ENCODE measurements at regions not wholly inside any gene's neighbourhood (a gene's known extent, or its start where the extent isn't known, plus 50 kb on each side); places are given as distances from the start of the nearest gene placed in this dataset.
"Not testable (repeated sequence)": the region's sequence is repeated elsewhere in the genome, so short reads cannot be mapped to it uniquely, and the experiment has no call there.

DNA sequence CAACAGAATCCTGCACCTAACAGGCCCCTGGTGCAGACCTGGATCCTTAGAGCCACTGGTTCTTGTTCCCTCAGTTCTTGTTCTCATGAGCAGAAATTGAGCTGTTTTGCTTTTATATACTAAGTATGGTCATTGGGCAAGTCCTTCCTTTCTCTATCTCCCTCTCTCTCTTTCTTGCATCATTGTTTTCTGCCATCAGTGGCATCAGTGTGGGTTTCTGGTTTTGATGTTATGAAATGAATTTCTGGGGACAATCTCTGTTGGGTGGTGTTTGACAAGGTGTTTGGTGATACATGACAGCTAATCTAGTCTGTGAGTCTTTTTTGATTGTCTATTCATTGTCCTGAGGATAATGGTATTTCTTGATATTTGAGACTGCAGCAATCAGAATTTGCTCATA lies 168.0 kb upstream of the NOTCH2NLA start:
- not testable (repeated sequence) for H3K27me3 ChIP-seq (ENCODE audit: control insufficient read depth in 2 of 2, insufficient read depth in 1 of 2, low read length in 1 of 2); H3K9me3 ChIP-seq (ENCODE audit: control insufficient read depth in 2 of 2, insufficient read depth in 1 of 2, low read length in 1 of 2); H3K4me3 ChIP-seq (ENCODE audit: low read length in 2 of 2); H3K36me3 ChIP-seq (ENCODE audit: control insufficient read depth in 2 of 2, insufficient read depth in 2 of 2, low read length in 1 of 2); H3K27ac ChIP-seq (ENCODE audit: low read depth in 1 of 2, low read length in 1 of 2); DNase-seq (ENCODE audit: low read depth in 6 of 9, low spot score in 9 of 9)
- H3K4me1 ChIP-seq (ENCODE audit: control insufficient read depth in 2 of 2, insufficient read depth in 2 of 2, low read length in 2 of 2), result peaks cover 0 to 12% of the 10 kb centered on the region in 2 donors

DNA sequence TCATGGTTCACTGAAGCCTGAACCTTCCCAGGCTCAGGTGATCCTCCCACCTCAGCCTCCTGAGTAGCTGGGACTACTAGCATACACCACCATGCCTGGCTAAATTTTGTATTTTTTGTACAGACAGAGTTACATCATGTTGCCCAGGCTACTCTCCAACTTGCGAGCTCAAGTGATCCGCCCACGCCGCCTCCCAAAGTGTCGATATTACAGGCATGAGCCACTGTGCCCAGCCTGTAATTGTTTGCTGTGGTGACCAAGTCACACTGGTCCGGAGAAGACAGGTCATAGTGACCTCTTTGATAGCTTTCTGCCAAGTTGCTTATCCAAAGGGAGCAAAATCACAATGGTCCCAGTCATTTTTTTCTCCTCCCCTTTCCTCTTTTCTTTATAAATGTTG lies 167.4 kb upstream of the NOTCH2NLA start:
- not testable (repeated sequence) for H3K4me3 ChIP-seq (ENCODE audit: low read length in 2 of 2); H3K27ac ChIP-seq (ENCODE audit: low read depth in 1 of 2, low read length in 1 of 2); H3K36me3 ChIP-seq (ENCODE audit: control insufficient read depth in 2 of 2, insufficient read depth in 2 of 2, low read length in 1 of 2); DNase-seq (ENCODE audit: low read depth in 6 of 9, low spot score in 9 of 9); H3K27me3 ChIP-seq (ENCODE audit: control insufficient read depth in 2 of 2, insufficient read depth in 1 of 2, low read length in 1 of 2); H3K9me3 ChIP-seq (ENCODE audit: control insufficient read depth in 2 of 2, insufficient read depth in 1 of 2, low read length in 1 of 2)
- peaks cover 0 to 12% of the 10 kb centered on the region in 2 donors for H3K4me1 ChIP-seq (ENCODE audit: control insufficient read depth in 2 of 2, insufficient read depth in 2 of 2, low read length in 2 of 2)
- 96% methylated on average over 6 of the region's 6 CpGs for WGBS

DNA sequence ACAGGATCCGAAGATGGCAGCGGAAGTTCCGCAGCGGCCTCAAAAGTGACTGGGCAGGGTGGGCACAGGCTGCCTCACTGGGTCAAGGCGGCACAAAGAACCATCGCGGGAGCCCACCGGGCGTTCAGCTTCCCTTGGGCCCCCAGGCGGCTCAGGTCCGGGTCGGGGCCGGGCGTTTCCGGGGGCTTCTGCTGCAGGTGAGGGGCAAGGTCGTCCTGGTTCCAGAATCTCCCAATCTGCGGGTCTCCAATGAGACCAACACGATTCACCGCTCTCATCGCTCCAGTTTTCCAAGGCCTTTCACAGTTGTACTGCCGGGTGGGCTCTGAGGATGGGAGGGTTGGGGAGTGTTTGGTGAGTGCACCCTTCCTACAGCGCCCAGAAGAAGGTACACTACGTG lies 165.0 kb upstream of the NOTCH2NLA start:
- H3K27ac ChIP-seq (ENCODE audit: low read depth in 1 of 2, low read length in 1 of 2); H3K36me3 ChIP-seq (ENCODE audit: control insufficient read depth in 2 of 2, insufficient read depth in 2 of 2, low read length in 1 of 2); H3K4me1 ChIP-seq (ENCODE audit: control insufficient read depth in 2 of 2, insufficient read depth in 2 of 2, low read length in 2 of 2); H3K4me3 ChIP-seq (ENCODE audit: low read length in 2 of 2); DNase-seq (ENCODE audit: low read depth in 6 of 9, low spot score in 9 of 9); H3K27me3 ChIP-seq (ENCODE audit: control insufficient read depth in 2 of 2, insufficient read depth in 1 of 2, low read length in 1 of 2); H3K9me3 ChIP-seq (ENCODE audit: control insufficient read depth in 2 of 2, insufficient read depth in 1 of 2, low read length in 1 of 2): not testable (repeated sequence)
- 45% methylated on average over 18 of the region's 23 CpGs for WGBS

DNA sequence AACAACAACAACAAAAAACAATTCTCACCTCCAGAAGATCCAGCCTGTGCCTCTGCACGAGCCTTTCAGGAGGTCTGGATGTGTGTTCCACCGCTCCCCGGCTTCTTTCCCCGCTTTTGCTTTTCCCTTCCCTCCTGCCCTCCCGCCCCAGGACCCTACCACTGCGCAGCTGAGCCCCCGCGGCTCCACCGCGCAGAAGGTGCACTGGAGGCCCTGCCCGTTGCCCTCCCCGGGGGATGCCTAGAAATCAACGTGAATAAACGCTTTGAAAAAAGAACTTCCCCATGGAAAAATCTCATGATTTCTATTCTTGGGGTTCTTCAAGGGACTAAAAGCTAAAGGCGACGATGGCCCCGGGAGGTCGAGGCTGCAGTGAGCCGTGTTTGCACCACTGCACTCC lies 164.3 kb upstream of the NOTCH2NLA start:
- WGBS, result 53% methylated on average over 19 of the region's 19 CpGs
- not testable (repeated sequence) for H3K36me3 ChIP-seq (ENCODE audit: control insufficient read depth in 2 of 2, insufficient read depth in 2 of 2, low read length in 1 of 2); DNase-seq (ENCODE audit: low read depth in 6 of 9, low spot score in 9 of 9); H3K4me3 ChIP-seq (ENCODE audit: low read length in 2 of 2); H3K9me3 ChIP-seq (ENCODE audit: control insufficient read depth in 2 of 2, insufficient read depth in 1 of 2, low read length in 1 of 2); H3K27ac ChIP-seq (ENCODE audit: low read depth in 1 of 2, low read length in 1 of 2); H3K27me3 ChIP-seq (ENCODE audit: control insufficient read depth in 2 of 2, insufficient read depth in 1 of 2, low read length in 1 of 2); H3K4me1 ChIP-seq (ENCODE audit: control insufficient read depth in 2 of 2, insufficient read depth in 2 of 2, low read length in 2 of 2)

DNA sequence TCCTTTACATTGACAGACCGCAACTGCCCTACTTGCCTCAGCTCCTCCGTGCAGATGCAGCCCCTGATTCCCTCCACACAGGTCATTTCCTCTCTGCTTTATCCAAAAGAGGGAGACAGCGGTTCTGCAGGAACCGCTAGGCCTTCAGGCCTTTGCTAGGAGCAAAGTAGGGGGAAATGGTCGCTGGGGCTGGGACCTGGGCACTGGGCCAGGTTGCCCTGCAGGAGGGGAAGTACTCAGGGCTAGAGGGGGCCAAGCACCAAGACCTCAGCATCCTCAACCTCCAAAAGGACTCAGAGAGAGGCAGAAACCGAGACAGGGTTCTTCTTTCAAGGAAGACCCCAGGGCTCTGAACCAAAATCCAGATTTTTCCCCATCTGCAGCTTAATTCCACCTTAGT lies 160.4 kb upstream of the NOTCH2NLA start:
- H3K4me3 ChIP-seq (ENCODE audit: low read length in 2 of 2); H3K4me1 ChIP-seq (ENCODE audit: control insufficient read depth in 2 of 2, insufficient read depth in 2 of 2, low read length in 2 of 2); H3K36me3 ChIP-seq (ENCODE audit: control insufficient read depth in 2 of 2, insufficient read depth in 2 of 2, low read length in 1 of 2); H3K27me3 ChIP-seq (ENCODE audit: control insufficient read depth in 2 of 2, insufficient read depth in 1 of 2, low read length in 1 of 2); DNase-seq (ENCODE audit: low read depth in 6 of 9, low spot score in 9 of 9); H3K9me3 ChIP-seq (ENCODE audit: control insufficient read depth in 2 of 2, insufficient read depth in 1 of 2, low read length in 1 of 2); H3K27ac ChIP-seq (ENCODE audit: low read depth in 1 of 2, low read length in 1 of 2): not testable (repeated sequence)
- WGBS, result 63% methylated on average over 5 of the region's 6 CpGs

DNA sequence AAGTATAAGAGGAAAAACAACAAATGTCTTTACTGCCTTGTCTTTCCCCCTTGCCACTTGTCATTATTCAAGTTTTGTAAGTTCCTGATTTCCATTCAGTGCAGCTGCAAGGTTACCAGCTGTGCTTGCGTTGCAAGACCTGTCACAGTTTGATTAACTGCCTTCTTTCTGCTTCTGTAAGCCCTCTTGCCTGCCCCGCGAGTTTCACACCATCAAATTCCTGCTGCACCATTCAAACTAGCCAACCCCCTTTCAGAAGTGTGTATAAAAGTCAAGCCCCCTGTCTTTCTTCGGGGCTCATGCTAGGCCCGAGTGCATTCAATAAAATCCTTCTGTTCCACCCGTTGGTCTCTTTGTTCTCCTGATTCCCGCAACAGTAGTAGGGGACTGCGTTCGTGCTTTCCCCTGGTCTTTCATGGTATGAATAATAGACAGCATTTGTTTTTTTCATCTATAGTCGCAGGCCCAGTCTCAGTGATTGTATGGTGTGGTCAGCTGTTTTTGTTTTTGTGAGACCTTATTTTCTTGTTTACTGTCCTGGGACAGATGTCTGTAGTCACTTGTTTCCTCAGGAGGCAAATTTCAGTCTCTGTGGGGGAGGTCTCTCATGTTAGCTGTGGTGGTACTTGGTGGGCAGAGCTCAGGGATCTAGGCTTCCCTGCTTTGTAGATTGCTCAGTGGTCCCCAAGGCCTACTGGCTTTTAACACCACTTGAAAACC lies 159.1 kb upstream of the NOTCH2NLA start:
- H3K36me3 ChIP-seq (ENCODE audit: control insufficient read depth in 2 of 2, insufficient read depth in 2 of 2, low read length in 1 of 2); H3K4me1 ChIP-seq (ENCODE audit: control insufficient read depth in 2 of 2, insufficient read depth in 2 of 2, low read length in 2 of 2); H3K9me3 ChIP-seq (ENCODE audit: control insufficient read depth in 2 of 2, insufficient read depth in 1 of 2, low read length in 1 of 2); H3K27me3 ChIP-seq (ENCODE audit: control insufficient read depth in 2 of 2, insufficient read depth in 1 of 2, low read length in 1 of 2): not testable (repeated sequence)
- Histone ChIP-seq H3K27ac (ENCODE audit: low read depth in 1 of 2, low read length in 1 of 2) (peak overlapping the region; percentile 85 to 93), H3K4me3 (ENCODE audit: low read length in 2 of 2) (peak overlapping the region in 1 of 2 donors; percentile 51)
- 17% methylated on average over 10 of the region's 10 CpGs for WGBS
- peak in 2 of 9 donors; percentile 23 to 39 for DNase-seq (ENCODE audit: low read depth in 6 of 9, low spot score in 9 of 9)

DNA sequence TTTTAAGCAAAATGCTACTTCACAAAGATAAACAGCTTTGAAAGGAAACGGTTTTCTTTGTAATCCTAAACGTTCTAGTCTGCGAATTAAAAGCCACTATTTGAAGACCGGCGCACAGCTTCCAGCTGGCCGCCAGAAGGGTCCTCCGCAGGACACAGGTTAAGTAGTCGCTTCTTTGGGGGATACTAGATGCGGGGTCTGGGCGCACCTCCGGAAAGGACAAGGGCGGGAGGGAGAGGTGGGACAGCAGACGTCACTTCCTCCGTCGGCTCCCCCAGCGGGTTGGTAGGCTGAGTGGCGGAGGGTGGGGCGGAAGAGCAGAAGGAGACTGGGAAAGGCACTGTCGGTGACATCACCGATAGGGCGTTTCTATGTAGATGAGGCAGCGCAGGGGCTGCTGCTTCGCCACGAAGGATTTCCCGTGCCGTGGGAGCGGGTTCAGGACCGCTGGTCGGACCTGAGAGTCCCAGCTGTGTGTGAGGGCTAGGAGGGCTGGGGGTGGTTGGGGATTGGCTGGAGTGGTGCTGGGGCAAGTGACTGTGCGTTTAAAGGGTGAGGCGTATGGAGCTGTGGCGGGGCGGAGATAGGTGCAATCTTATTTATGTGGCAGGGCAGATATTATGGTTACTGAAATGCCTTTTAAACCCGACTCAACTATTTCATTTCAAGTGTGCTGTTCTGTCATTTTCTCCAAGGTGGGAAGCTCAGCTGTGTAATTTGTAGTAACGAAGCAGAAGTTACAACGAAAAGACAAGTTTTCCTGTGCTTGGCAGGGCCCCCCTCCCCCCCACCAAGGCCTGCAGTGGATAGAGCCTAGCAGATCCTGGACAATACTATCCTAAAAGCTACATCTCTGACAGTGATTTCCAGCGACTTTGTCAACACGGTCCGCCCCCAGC lies 158.3 kb upstream of the NOTCH2NLA start:
- H3K27me3 ChIP-seq (ENCODE audit: control insufficient read depth in 2 of 2, insufficient read depth in 1 of 2, low read length in 1 of 2); H3K4me1 ChIP-seq (ENCODE audit: control insufficient read depth in 2 of 2, insufficient read depth in 2 of 2, low read length in 2 of 2); H3K9me3 ChIP-seq (ENCODE audit: control insufficient read depth in 2 of 2, insufficient read depth in 1 of 2, low read length in 1 of 2); H3K36me3 ChIP-seq (ENCODE audit: control insufficient read depth in 2 of 2, insufficient read depth in 2 of 2, low read length in 1 of 2): not testable (repeated sequence)
- peak overlapping the region; percentile 51 for H3K4me3 ChIP-seq (ENCODE audit: low read length in 2 of 2)
- DNase-seq (ENCODE audit: low read depth in 6 of 9, low spot score in 9 of 9), result peak in 4 of 9 donors; percentile 63 to 87 (median 74)
- under 1% methylated on average over 30 of the region's 39 CpGs for WGBS
- H3K27ac ChIP-seq (ENCODE audit: low read depth in 1 of 2, low read length in 1 of 2), result peak overlapping the region; percentile 93 to 96

DNA sequence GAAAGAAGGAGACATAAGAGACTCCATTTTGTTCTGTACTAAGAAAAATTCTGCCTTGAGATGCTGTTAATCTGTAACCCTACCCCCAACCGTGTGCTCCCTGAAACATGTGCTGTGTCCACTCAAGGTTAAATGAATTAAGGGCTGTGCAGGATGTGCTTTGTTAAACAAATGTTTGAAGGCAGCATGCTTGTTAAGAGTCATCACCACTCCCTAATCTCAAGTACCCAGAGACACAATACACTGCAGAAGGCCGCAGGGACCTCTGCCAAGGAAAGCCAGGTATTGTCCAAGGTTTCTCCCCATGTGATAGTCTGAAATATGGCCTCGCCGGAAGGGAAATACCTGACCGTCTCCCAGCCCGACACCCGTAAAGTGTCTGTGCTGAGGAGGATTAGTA lies 152.4 kb upstream of the NOTCH2NLA start:
- not testable (repeated sequence) for H3K4me1 ChIP-seq (ENCODE audit: control insufficient read depth in 2 of 2, insufficient read depth in 2 of 2, low read length in 2 of 2); H3K4me3 ChIP-seq (ENCODE audit: low read length in 2 of 2); H3K27me3 ChIP-seq (ENCODE audit: control insufficient read depth in 2 of 2, insufficient read depth in 1 of 2, low read length in 1 of 2); DNase-seq (ENCODE audit: low read depth in 6 of 9, low spot score in 9 of 9); H3K9me3 ChIP-seq (ENCODE audit: control insufficient read depth in 2 of 2, insufficient read depth in 1 of 2, low read length in 1 of 2); H3K36me3 ChIP-seq (ENCODE audit: control insufficient read depth in 2 of 2, insufficient read depth in 2 of 2, low read length in 1 of 2); H3K27ac ChIP-seq (ENCODE audit: low read depth in 1 of 2, low read length in 1 of 2)
- WGBS, result 88% methylated on average over 4 of the region's 7 CpGs

DNA sequence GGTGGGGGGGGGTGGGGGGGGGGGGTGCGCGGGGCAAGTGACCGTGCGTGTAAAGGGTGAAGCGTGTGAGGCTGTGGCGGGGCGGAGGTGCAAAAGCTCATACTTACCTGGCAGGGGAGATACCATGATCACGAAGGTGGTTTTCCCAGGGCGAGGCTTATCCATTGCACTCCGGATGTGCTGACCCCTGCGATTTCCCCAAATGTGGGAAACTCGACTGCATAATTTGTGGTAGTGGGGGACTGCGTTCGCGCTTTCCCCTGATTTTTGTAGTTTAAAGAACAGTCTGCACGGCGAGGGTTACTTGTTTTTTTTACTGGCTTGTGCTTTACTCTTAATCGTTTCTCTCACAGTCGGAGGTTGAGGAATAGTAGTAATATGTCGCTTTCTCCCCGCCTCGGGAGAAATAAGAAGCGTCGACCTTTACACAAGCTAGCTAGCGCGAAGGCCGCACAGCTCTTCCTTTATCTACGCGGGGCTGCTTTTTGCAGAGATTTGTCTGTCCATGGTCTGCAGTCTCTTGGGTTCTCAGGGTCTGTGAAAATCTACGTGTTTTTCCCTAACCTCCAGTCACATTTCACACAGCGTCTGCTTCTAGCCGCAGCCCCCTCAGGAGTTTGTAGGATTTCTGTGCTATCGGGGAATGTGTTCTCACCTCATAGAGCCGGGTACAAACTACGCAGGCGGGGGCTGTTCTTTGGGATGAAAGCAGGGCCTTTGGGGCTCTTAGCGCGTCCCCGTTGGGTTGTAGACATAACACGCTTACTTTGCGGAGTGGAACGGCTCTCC lies 148.1 kb upstream of the NOTCH2NLA start:
- H3K4me1 ChIP-seq (ENCODE audit: control insufficient read depth in 2 of 2, insufficient read depth in 2 of 2, low read length in 2 of 2); H3K9me3 ChIP-seq (ENCODE audit: control insufficient read depth in 2 of 2, insufficient read depth in 1 of 2, low read length in 1 of 2); H3K27me3 ChIP-seq (ENCODE audit: control insufficient read depth in 2 of 2, insufficient read depth in 1 of 2, low read length in 1 of 2); H3K36me3 ChIP-seq (ENCODE audit: control insufficient read depth in 2 of 2, insufficient read depth in 2 of 2, low read length in 1 of 2): not testable (repeated sequence)
- WGBS, result under 1% methylated on average over 42 of the region's 42 CpGs
- H3K4me3 ChIP-seq (ENCODE audit: low read length in 2 of 2), result peak overlapping the region; percentile 49 to 51
- H3K27ac ChIP-seq (ENCODE audit: low read depth in 1 of 2, low read length in 1 of 2), result peak overlapping the region; percentile 96 to 99
- peak in 8 of 9 donors; percentile 74 to 93 (median 84) for DNase-seq (ENCODE audit: low read depth in 6 of 9, low spot score in 9 of 9)
